OCI-LY7 (cell line): ENCODE measurements at regions not wholly inside any gene's neighbourhood (a gene's known extent, or its start where the extent isn't known, plus 50 kb on each side); places are given as distances from the start of the nearest gene placed in this dataset.

Experiments used
- BruUV-seq: library from RNA; stranded (reverse); fragments of 400-500 nt; replicated peaks from 2 replicates; lab custom pipeline; 2021; lab: Mats Ljungman, UMichigan
- CTCF ChIA-PET: fragments of 300-600 bp; sonication (Branson Sonifier 250); formaldehyde crosslinking; loops from one replicate; lab custom pipeline; 2022; ENCODE audit warnings: antibody characterized with exemption; ENCODE audit not compliant: unreplicated experiment; lab: Charles Lee
- POLR2A ChIA-PET: fragments of 300-600 bp; sonication (Branson Sonifier 250); formaldehyde crosslinking; loops from one replicate; lab custom pipeline; 2022; ENCODE audit warnings: antibody characterized with exemption; lab: Charles Lee
- DNase-seq: peaks from one replicate; pipeline ENCODE4 v3.0.0-alpha.2; 2015; ENCODE audit warnings: low spot score
- H2AFZ ChIP-seq: fragments of 200-600 bp; sonication (generic), shearing (Covaris generic); 2 replicates; pipeline ENCODE4 v1.6.1; 2014; ENCODE audit warnings: mild to moderate bottlenecking, antibody characterized with exemption, low read length, moderate library complexity
- H3K27ac ChIP-seq: fragments of 200-600 bp; sonication (generic); 2 replicates; pipeline ENCODE4 v1.5.1; 2014; ENCODE audit warnings: mixed run types, low read depth, mild to moderate bottlenecking, moderate library complexity, low read length, inconsistent platforms; ENCODE audit not compliant: poor library complexity, severe bottlenecking
- H3K36me3 ChIP-seq: fragments of 200-600 bp; sonication (generic); 2 replicates; pipeline ENCODE4 v1.6.1; 2014; ENCODE audit warnings: mild to moderate bottlenecking, antibody characterized with exemption, low read length, moderate library complexity, mixed read lengths; ENCODE audit not compliant: insufficient read depth
- H3K4me1 ChIP-seq: fragments of 200-600 bp; sonication (generic); 2 replicates; pipeline ENCODE4 v1.5.1; 2014; ENCODE audit warnings: mild to moderate bottlenecking, low read length; ENCODE audit not compliant: insufficient read depth, poor library complexity, severe bottlenecking
- H3K4me2 ChIP-seq: fragments of 200-600 bp; sonication (generic); 2 replicates; pipeline ENCODE4 v1.6.1; 2014; ENCODE audit warnings: mild to moderate bottlenecking, low read length
- H3K4me3 ChIP-seq: fragments of 200-600 bp; sonication (generic); 2 replicates; pipeline ENCODE4 v1.5.1; 2014; ENCODE audit warnings: mild to moderate bottlenecking, low read depth, low read length; ENCODE audit not compliant: poor library complexity, severe bottlenecking
- H3K79me2 ChIP-seq: fragments of 200-600 bp; sonication (generic); 2 replicates; pipeline ENCODE4 v1.6.1; 2016; ENCODE audit warnings: low read depth, mild to moderate bottlenecking, low read length, moderate library complexity, mixed read lengths; ENCODE audit not compliant: insufficient read depth
- H3K9me2 ChIP-seq: fragments of 200-600 bp; sonication (generic); 2 replicates; pipeline ENCODE4 v1.6.1; 2016; ENCODE audit warnings: mild to moderate bottlenecking, low read length, mixed read lengths; ENCODE audit not compliant: insufficient read depth
- H3K9me3 ChIP-seq: fragments of 200-600 bp; sonication (generic); 2 replicates; pipeline ENCODE4 v1.6.1; 2014; ENCODE audit warnings: mild to moderate bottlenecking, mixed run types, low read length, mixed read lengths
- H4K20me1 ChIP-seq: fragments of 200-600 bp; sonication (generic); 2 replicates; pipeline ENCODE4 v1.6.1; 2014; ENCODE audit warnings: mild to moderate bottlenecking, antibody characterized with exemption, low read length, moderate library complexity, mixed read lengths; ENCODE audit not compliant: insufficient read depth
- EZH2phosphoT487 ChIP-seq: fragments of 200-600 bp; sonication (generic); IDR thresholded peaks from 2 replicates; pipeline ENCODE4 v1.6.1; 2018; ENCODE audit warnings: low read depth, borderline replicate concordance, mild to moderate bottlenecking, mixed run types, antibody characterized with exemption, low read length, moderate library complexity, mixed read lengths
- intact Hi-C: fragments of 100-400 bp; cut with micrococcal nuclease; formaldehyde crosslinking; loops from one replicate; pipeline ENCODE4 v1.10.0; 2022; ENCODE audit not compliant: unreplicated experiment
- TF ChIP-seq, protein P1 (sequence below): fragments of 200-600 bp; sonication (generic); conservative IDR thresholded peaks from 2 replicates; pipeline ENCODE4 v1.5.1; 2014; ENCODE audit warnings: mild to moderate bottlenecking, antibody characterized with exemption, low read length, moderate library complexity, mixed read lengths

DNA sequence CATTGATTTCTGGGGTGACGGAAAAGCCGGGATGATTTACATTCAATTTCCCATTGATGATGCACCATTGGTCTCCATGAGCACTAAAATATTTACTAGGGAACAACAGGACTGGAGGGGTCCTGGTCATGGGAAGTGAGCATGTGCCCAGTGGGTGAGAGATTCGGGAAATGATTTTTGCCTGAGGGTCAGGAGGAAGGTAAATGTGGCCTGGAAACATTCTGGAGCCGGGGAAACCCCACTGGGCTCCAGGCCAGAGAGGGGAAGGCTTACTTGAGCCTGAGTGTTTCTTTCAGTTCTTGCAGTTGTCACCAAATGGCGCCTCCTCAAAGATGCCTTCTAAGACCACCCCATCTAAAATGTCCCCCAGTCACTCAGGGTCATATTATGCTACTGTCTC lies 532.3 kb upstream of the TBX3 start:
- H3K4me1 ChIP-seq: no peaks in the 10 kb centered on the region
- no peaks in the 10 kb centered on the region for H3K79me2 ChIP-seq
- TF ChIP-seq, protein P1, sequence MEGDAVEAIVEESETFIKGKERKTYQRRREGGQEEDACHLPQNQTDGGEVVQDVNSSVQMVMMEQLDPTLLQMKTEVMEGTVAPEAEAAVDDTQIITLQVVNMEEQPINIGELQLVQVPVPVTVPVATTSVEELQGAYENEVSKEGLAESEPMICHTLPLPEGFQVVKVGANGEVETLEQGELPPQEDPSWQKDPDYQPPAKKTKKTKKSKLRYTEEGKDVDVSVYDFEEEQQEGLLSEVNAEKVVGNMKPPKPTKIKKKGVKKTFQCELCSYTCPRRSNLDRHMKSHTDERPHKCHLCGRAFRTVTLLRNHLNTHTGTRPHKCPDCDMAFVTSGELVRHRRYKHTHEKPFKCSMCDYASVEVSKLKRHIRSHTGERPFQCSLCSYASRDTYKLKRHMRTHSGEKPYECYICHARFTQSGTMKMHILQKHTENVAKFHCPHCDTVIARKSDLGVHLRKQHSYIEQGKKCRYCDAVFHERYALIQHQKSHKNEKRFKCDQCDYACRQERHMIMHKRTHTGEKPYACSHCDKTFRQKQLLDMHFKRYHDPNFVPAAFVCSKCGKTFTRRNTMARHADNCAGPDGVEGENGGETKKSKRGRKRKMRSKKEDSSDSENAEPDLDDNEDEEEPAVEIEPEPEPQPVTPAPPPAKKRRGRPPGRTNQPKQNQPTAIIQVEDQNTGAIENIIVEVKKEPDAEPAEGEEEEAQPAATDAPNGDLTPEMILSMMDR: no peak
- no peak for TF ChIP-seq EZH2phosphoT487
- CTCF ChIA-PET: no interaction called here
- H4K20me1 ChIP-seq: no peaks in the 10 kb centered on the region
- H3K4me3 ChIP-seq: no peak overlapping the region
- no peaks in the 10 kb centered on the region for H3K9me2 ChIP-seq
- no peak overlapping the region for H2AFZ ChIP-seq
- intact Hi-C loops: no loop called here
- BruUV-seq: no TSS peak
- no peaks in the 10 kb centered on the region for H3K36me3 ChIP-seq
- no peak overlapping the region for H3K4me2 ChIP-seq
- DNase-seq: no peak
- no peak overlapping the region for H3K27ac ChIP-seq
- POLR2A ChIA-PET: no interaction called here
- H3K9me3 ChIP-seq: no peaks in the 10 kb centered on the region

DNA sequence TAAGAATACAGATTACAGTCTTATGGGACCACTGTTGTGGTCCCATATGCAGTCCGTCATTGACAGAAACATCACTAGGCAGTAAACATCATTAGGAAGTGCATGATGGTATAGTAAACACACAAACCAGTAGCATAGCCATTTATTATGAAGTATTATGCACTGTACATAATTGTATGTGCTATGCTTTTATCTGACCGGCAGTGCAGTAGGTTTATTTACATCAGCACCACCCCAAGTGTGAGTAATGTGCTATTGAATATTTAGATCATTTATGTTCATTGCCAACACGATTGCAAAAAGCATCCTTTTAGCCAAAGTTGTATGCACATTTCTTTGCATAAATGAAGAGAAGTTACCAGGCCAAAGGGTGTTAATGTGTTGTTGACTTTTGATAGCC lies 531.6 kb upstream of the TBX3 start:
- H3K4me2 ChIP-seq: no peak overlapping the region
- no peak for DNase-seq
- TF ChIP-seq, protein P1: no peak
- no peak for TF ChIP-seq EZH2phosphoT487
- H3K36me3 ChIP-seq: no peaks in the 10 kb centered on the region
- H2AFZ ChIP-seq: no peak overlapping the region
- no peaks in the 10 kb centered on the region for H3K4me1 ChIP-seq
- H3K27ac ChIP-seq: no peak overlapping the region
- H3K4me3 ChIP-seq: no peak overlapping the region
- POLR2A ChIA-PET: no interaction called here
- intact Hi-C loops: no loop called here
- no peaks in the 10 kb centered on the region for H4K20me1 ChIP-seq
- H3K9me2 ChIP-seq: no peaks in the 10 kb centered on the region
- no peaks in the 10 kb centered on the region for H3K9me3 ChIP-seq
- no TSS peak for BruUV-seq
- CTCF ChIA-PET: no interaction called here
- H3K79me2 ChIP-seq: no peaks in the 10 kb centered on the region

DNA sequence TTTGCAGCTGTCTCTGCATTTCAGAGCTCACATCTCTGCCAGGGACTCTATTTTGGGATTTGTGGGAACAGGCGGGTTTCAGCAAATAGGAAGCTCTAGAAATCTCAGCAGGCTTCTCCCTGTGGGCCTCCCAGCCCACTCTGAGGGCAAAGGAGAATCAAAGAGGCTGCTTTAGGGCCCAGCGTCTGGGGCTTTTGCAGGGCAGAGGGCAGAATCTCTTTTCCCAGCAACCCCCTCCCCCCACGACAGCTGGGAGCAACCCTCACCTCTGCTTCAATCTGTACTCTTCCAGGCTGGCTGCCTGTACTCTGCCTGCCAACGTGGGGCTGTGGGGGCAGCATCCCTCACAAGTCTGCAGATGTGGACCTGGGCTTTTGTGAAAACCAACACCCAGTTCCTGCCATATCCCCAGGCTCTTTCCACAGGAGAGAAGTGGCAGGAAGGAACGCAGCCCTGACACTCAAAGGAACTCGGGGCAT lies 529.6 kb upstream of the TBX3 start:
- CTCF ChIA-PET: no interaction called here

More for the DNA sequence above, 529.6 kb upstream of the TBX3 start:
- H3K27ac ChIP-seq: no peak overlapping the region
- no peaks in the 10 kb centered on the region for H3K9me2 ChIP-seq
- no peak overlapping the region for H3K4me2 ChIP-seq
- no peak overlapping the region for H2AFZ ChIP-seq
- DNase-seq: no peak
- H3K9me3 ChIP-seq: no peaks in the 10 kb centered on the region
- H3K79me2 ChIP-seq: no peaks in the 10 kb centered on the region
- TF ChIP-seq, protein P1: no peak
- TF ChIP-seq EZH2phosphoT487: no peak
- no peak overlapping the region for H3K4me3 ChIP-seq
- no peaks in the 10 kb centered on the region for H3K36me3 ChIP-seq
- H4K20me1 ChIP-seq: no peaks in the 10 kb centered on the region
- no TSS peak for BruUV-seq
- H3K4me1 ChIP-seq: no peaks in the 10 kb centered on the region
- POLR2A ChIA-PET: no interaction called here
- intact Hi-C loops: no loop called here
